ELR (cell line): ENCODE measurements at regions not wholly inside any gene's neighbourhood (a gene's known extent, or its start where the extent isn't known, plus 50 kb on each side); places are given as distances from the start of the nearest gene placed in this dataset.
A peak's percentile ranks its signal among the peaks of the same experiment; 100 is the strongest.

Source experiments
- DNase-seq: peaks from one replicate; pipeline ENCODE4 v3.0.0-alpha.2; 2015; ENCODE audit warnings: low read depth

DNA sequence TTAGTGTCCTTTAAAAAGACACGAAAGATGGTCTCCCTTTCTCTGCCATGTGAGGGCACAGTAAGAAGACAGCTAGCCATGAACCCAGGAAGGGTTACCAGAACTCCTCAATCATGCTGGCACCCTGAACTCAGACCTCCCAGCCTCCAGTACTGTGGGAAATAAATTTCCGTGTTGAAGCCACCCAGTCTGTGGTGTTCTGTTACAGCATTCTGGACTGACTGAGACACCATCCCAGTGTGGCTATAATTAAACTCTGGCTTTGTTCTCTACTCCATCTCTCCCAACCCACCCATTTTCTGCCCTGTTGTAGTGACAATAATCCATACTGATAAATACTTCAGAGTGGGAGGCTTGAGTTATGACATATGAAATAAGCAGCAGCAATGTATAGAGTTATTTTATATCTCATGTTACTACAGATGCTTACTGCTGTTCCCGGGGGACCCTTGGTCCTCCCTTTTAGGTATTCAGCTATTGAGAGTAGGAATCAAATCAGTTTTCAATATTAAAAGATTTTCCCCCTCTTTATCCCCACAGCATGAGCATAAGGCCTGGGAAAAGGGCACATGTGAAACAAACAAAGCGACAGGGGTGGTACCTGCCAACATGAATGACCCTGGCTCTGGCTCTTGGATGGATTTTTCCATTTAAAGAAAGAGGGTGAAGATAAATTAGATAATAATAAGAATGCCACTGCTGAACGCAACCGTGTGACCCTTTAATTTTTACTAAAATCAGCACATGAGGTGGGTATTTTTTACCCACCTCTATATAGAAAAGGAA lies 224.3 kb upstream of the SLC35B3 start:
- no peak for DNase-seq

- no peak for DNase-seq
Measured at GRCh38 chr6:8658416-8658815, 223.1 kb upstream of the SLC35B3 start.

- no peak for DNase-seq
Measured at GRCh38 chr6:8657522-8657921, 222.2 kb upstream of the SLC35B3 start.

GRCh38 chr6:8655670-8656454 lies 220.5 kb upstream of the SLC35B3 start:
- no peak for DNase-seq

DNA sequence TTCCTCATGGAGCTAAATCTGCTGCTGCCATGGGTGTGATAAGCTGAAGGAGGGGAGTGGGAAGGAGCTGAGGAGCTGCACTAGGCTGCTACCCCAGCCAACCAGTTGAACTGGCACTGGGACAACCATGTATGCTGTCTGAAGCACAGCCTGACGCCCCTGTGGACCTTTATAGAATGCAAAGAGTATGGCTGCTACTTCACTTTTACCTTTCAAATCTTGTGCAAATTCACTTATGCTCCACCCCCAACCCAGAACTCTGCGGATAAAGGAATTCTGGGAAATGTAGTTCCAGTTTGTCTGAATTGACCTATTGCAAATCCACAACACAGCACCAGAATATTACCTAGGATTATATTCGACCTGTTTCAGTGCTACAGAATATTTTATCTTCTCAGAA lies 217.4 kb upstream of the SLC35B3 start:
- DNase-seq = no peak

GRCh38 chr6:8651998-8652397 lies 216.7 kb upstream of the SLC35B3 start:
- DNase-seq = no peak

DNA sequence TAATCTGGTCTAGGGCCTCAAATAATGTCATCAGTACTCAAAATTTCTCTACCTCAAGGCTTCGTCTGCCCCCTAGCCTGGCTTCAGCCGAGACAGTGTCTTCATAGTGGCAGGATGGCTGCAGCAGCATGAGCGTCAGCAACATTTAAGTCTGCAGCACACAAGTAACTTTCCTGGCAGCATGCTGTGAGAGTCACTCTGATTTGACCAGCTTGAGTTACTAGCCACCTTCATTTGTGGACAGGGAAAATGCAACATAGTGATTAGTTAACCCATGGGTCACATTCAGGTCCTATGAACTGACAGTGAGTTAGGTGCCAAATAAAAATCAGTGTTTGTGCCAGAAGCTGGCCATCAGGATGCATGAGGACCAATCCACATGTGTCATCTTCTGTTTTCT lies 209.9 kb upstream of the SLC35B3 start:
- DNase-seq = no peak

- no peak for DNase-seq
Measured at GRCh38 chr6:8644306-8644705, 209.0 kb upstream of the SLC35B3 start.

- DNase-seq = no peak
Measured at GRCh38 chr6:8642854-8643253, 207.5 kb upstream of the SLC35B3 start.

- DNase-seq = no peak
Measured at GRCh38 chr6:8642131-8642530, 206.8 kb upstream of the SLC35B3 start.

- DNase-seq = no peak
Measured at GRCh38 chr6:8639928-8640649, 204.7 kb upstream of the SLC35B3 start.

DNA sequence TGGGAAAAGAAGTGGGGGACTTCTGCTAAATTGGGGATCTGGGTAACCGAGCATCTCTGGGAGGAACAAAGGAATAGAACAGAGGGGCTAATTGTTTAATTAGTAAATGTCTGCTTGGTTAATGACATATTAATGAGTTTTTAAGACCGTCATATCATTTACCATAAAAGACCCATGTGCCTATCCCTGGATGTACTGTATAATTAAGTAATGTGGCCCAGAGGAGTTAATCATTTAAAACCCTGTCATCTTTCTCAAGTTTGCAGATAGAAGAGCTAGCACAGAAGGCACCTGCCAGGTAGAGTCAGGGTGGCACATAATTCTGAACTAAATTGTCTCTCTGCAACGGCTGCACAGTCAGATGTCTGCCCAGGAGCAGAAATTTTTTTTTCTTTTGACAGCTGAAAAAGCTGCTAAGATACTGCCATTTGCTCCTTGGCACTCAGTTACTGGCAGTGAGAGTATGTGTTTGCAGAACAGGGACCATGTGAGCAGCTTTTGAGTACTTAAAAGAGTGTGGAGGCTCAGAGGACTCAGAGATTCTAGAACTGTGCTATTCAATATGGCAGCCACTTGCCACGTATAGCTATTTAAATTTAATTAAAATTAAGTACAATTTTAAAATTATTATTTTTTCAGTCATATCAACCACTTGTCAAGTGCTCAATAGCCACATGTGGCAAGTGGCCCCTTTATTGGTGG lies 202.7 kb upstream of the SLC35B3 start:
- DNase-seq = no peak

- no peak for DNase-seq
Measured at GRCh38 chr6:8633762-8634161, 198.4 kb upstream of the SLC35B3 start.

- no peak for DNase-seq
Measured at GRCh38 chr6:8628736-8629135, 193.4 kb upstream of the SLC35B3 start.

GRCh38 chr6:8628063-8628462 lies 192.7 kb upstream of the SLC35B3 start:
- DNase-seq = peak; percentile 16

DNA sequence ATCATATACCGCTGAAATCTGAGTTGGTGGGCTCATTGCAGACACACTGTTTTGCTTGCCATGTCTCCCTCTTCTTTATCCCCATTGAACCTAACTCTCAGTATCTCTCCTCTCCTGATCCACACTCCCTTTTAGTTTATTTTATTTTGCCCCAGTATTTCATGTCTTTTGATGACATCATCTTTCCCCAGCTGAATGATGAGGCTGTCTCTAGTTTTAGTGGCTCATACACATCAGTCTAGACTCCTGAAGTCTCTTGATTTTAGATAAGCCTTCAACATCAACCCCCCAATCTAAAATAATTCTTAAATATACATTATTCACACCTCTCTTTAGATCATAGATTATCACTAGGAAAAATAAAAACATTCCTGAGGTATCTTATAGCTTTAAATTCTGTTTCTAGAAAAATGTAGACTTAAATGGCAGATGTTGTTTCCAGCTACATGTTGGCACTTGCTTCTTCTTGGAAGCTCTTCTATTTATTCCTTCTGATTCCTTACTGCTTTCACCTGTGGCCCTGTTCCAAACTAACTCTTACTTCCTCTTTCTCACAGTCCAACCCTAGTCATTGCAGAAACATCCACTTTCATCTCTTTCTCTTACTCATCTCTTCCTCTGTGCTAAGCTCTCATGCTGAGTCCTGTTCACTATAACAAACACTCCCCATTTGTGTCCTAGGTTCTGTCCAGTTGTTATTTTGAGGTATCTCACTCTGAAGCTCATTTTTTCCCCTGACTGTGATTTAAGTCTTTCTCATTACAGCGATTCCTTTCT lies 191.9 kb upstream of the SLC35B3 start:
- peak; percentile 69 for DNase-seq

GRCh38 chr6:8624665-8625064 lies 189.3 kb upstream of the SLC35B3 start:
- no peak for DNase-seq

GRCh38 chr6:8623441-8623840 lies 188.1 kb upstream of the SLC35B3 start:
- DNase-seq = no peak

DNA sequence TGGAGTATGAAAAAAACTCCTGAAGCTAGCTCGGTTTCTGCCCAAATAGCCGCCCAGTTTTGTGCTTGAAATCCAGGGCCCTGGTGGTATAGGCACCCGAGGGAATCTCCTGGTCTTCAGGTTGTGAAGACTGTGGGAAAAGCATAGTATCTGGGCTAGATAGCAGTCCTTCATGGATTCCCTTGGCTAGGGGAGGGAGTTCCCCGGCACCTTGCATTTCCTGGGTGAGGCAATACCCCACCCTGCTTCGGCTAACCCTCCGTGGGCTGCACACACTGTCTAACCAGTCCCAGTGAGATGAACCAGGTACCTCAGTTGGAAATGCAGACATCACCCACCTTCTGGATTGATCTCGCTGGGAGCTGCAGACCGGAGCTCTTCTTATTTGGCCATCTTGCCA lies 184.5 kb upstream of the SLC35B3 start:
- no peak for DNase-seq

DNA sequence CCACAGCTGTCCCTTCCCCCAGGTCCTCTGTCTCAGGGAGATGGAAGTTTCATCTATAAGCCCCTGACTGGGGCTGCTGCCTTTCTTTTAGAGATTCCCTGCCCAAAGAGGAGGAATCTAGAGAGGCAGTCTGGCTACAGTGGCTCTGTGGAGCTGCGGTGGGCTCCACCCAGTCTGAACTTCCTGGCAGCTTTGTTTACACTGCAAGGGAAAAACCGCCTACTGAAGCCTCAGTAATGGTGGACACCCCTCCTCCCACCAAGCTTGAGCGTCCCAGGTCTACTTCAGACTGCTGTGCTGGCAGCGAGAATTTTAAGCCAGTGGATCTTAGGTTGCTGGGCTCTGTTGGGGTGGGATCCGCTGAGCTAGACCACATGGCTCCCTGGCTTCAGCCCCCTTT lies 184.1 kb upstream of the SLC35B3 start:
- DNase-seq = peak; percentile 1

DNA sequence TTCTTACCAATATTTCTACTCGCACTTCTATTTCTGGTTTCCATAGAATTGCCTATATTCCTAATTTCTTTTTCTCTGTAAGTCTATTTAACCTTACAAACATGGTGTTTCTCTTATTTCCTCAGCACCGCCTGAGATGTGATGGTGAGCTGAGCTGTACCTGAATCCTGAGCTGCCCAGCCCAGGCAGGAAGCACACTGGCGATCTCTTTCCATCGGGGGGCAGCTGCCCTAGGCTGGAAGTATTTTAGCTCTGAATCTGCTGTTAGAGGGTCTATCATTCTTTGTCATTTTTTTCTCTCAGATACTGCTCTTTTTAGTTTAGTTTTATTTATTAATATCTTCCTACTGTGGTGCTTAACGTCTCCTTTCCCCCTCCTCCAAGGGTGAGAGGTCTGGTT lies 173.4 kb upstream of the SLC35B3 start:
- DNase-seq = no peak
